NB4 (cell line): ENCODE measurements at regions not wholly inside any gene's neighbourhood (a gene's known extent, or its start where the extent isn't known, plus 50 kb on each side); places are given as distances from the start of the nearest gene placed in this dataset.

Experiments used
- MYC ChIP-seq: IDR thresholded peaks from 2 replicates; pipeline ENCODE4 v1.6.1; 2011; ENCODE audit warnings: low read depth, low read length
- POLR2A ChIP-seq: IDR thresholded peaks from 2 replicates; pipeline ENCODE4 v1.6.1; 2011; ENCODE audit warnings: mild to moderate bottlenecking; ENCODE audit not compliant: insufficient read length; ENCODE audit errors: extremely low read depth
- TF ChIP-seq, protein P1 (sequence below): IDR thresholded peaks from one replicate; pipeline ENCODE4 v1.5.1; 2012; ENCODE audit warnings: low read depth, low read length

DNA sequence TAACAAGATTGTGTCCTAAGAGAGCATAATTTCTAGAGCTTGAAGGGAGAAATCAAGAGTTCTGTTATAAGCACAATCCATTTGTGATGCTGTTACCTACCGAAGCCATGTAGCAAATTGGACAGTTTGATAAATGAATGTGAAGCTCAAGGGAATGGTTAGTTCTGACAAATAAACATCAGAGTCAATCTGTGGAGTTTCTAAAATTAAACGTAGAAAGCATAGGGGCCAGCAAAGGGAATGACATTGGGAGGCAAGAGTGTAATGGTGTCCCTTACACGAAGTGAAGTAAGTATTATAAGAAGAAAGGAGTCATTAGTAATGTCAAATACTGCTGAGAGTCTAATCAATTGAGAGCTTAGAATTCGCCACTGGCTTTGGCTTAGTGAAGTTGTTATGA is 200.2 kb upstream of the SLITRK1 start:
- TF ChIP-seq POLR2A = no peak
- TF ChIP-seq, protein P1, sequence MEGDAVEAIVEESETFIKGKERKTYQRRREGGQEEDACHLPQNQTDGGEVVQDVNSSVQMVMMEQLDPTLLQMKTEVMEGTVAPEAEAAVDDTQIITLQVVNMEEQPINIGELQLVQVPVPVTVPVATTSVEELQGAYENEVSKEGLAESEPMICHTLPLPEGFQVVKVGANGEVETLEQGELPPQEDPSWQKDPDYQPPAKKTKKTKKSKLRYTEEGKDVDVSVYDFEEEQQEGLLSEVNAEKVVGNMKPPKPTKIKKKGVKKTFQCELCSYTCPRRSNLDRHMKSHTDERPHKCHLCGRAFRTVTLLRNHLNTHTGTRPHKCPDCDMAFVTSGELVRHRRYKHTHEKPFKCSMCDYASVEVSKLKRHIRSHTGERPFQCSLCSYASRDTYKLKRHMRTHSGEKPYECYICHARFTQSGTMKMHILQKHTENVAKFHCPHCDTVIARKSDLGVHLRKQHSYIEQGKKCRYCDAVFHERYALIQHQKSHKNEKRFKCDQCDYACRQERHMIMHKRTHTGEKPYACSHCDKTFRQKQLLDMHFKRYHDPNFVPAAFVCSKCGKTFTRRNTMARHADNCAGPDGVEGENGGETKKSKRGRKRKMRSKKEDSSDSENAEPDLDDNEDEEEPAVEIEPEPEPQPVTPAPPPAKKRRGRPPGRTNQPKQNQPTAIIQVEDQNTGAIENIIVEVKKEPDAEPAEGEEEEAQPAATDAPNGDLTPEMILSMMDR = no peak
- TF ChIP-seq MYC = no peak
